MM.1S (cell line): ENCODE measurements at regions not wholly inside any gene's neighbourhood (a gene's known extent, or its start where the extent isn't known, plus 50 kb on each side); places are given as distances from the start of the nearest gene placed in this dataset.

Source experiments
- DNase-seq: peaks from one replicate; pipeline ENCODE4 v3.0.0-alpha.2; 2015
- H2AFZ ChIP-seq: fragments of 300-600 bp; sonication (generic); 2 replicates; pipeline ENCODE4 v1.6.0; 2016; ENCODE audit warnings: antibody characterized with exemption, low read length
- H3F3A ChIP-seq: fragments of 300-600 bp; sonication (generic); 2 replicates; pipeline ENCODE4 v1.6.1; 2016; ENCODE audit warnings: mild to moderate bottlenecking, antibody characterized with exemption, low read length, moderate library complexity, mixed read lengths; ENCODE audit not compliant: insufficient read depth
- H3K27ac ChIP-seq: fragments of 300-600 bp; sonication (generic); 2 replicates; pipeline ENCODE4 v1.5.1; 2016; ENCODE audit warnings: mild to moderate bottlenecking, low read length
- H3K27me3 ChIP-seq: fragments of 300-600 bp; sonication (generic); replicated peaks from 2 replicates; pipeline ENCODE4 v1.6.0; 2016; ENCODE audit warnings: low read length; ENCODE audit not compliant: insufficient read depth
- H3K36me3 ChIP-seq: fragments of 300-600 bp; sonication (generic); replicated peaks from 2 replicates; pipeline ENCODE4 v1.6.1; 2016; ENCODE audit warnings: mild to moderate bottlenecking, low read length, mixed read lengths; ENCODE audit not compliant: insufficient read depth
- H3K4me1 ChIP-seq: fragments of 300-600 bp; sonication (generic); 2 replicates; pipeline ENCODE4 v1.6.1; 2016; ENCODE audit warnings: low read length, mixed read lengths
- H3K4me2 ChIP-seq: fragments of 300-600 bp; sonication (generic); 2 replicates; pipeline ENCODE4 v1.6.0; 2016; ENCODE audit warnings: low read depth, low read length
- H3K4me3 ChIP-seq: fragments of 300-600 bp; sonication (generic); 2 replicates; pipeline ENCODE4 v1.5.1; 2016; ENCODE audit warnings: low read length, mixed read lengths
- H3K79me2 ChIP-seq: fragments of 300-600 bp; sonication (generic); 2 replicates; pipeline ENCODE4 v1.6.1; 2016; ENCODE audit warnings: mixed run types, low read length, mixed read lengths
- H3K9ac ChIP-seq: fragments of 300-600 bp; sonication (generic); 2 replicates; pipeline ENCODE4 v1.6.1; 2016; ENCODE audit warnings: low read length, mixed read lengths
- H3K9me2 ChIP-seq: fragments of 300-600 bp; sonication (generic); replicated peaks from 2 replicates; pipeline ENCODE4 v1.6.1; 2016; ENCODE audit warnings: mild to moderate bottlenecking, low read length, mixed read lengths; ENCODE audit not compliant: insufficient read depth
- H3K9me3 ChIP-seq: fragments of 300-600 bp; sonication (generic); replicated peaks from 2 replicates; pipeline ENCODE4 v1.6.1; 2016; ENCODE audit warnings: mild to moderate bottlenecking, low read length, mixed read lengths; ENCODE audit not compliant: insufficient read depth
- H4K20me1 ChIP-seq: fragments of 300-600 bp; sonication (generic); 2 replicates; pipeline ENCODE4 v1.6.1; 2016; ENCODE audit warnings: mild to moderate bottlenecking, low read length, moderate library complexity, mixed read lengths; ENCODE audit not compliant: insufficient read depth
- CTCF ChIP-seq: fragments of 300-600 bp; sonication (generic); IDR thresholded peaks from 2 replicates; pipeline ENCODE4 v1.5.1; 2016; ENCODE audit warnings: antibody characterized with exemption, low read length, mixed read lengths
- EZH2 ChIP-seq: fragments of 300-600 bp; sonication (generic); optimal IDR thresholded peaks from 2 replicates; pipeline ENCODE3; 2017; ENCODE audit warnings: low read depth, mild to moderate bottlenecking, antibody characterized with exemption, low read length, mixed read lengths
- EZH2phosphoT487 ChIP-seq: fragments of 300-600 bp; sonication (generic); IDR thresholded peaks from 2 replicates; pipeline ENCODE4 v1.6.1; 2018; ENCODE audit warnings: antibody characterized with exemption, low read length

GRCh38 chr11:19511066-19511412 lies 201.6 kb upstream of the NAV2 start:
- Histone ChIP-seq H3K9me2 (no peaks in the 10 kb centered on the region), H3K36me3 (no peaks in the 10 kb centered on the region), H4K20me1 (no peaks in the 10 kb centered on the region), H3K27ac (no peak overlapping the region), H3K9ac (no peak overlapping the region), H3K4me3 (no peak overlapping the region), H3F3A (peaks cover 11% of the 10 kb centered on the region; the same call in 1 of the 2 replicates), H3K4me2 (no peak overlapping the region), H3K4me1 (peaks cover 35% of the 10 kb centered on the region), H3K9me3 (no peaks in the 10 kb centered on the region), H3K27me3 (no peaks in the 10 kb centered on the region), H3K79me2 (peaks cover 21% of the 10 kb centered on the region), H2AFZ (no peak overlapping the region)
- TF ChIP-seq CTCF (no peak), EZH2 (no peak), EZH2phosphoT487 (no peak)
- no peak for DNase-seq

- Histone ChIP-seq H3K27ac (no peak overlapping the region), H3K4me2 (no peak overlapping the region), H3K9me2 (no peaks in the 10 kb centered on the region), H3K9me3 (no peaks in the 10 kb centered on the region), H3K79me2 (peaks cover 21% of the 10 kb centered on the region), H3K27me3 (no peaks in the 10 kb centered on the region), H3F3A (peaks cover 11% of the 10 kb centered on the region; the same call in 1 of the 2 replicates), H3K36me3 (no peaks in the 10 kb centered on the region), H3K9ac (no peak overlapping the region), H3K4me1 (peaks cover 30% of the 10 kb centered on the region), H2AFZ (no peak overlapping the region), H3K4me3 (no peak overlapping the region), H4K20me1 (no peaks in the 10 kb centered on the region)
- TF ChIP-seq EZH2: no peak
- DNase-seq: no peak
Measured at GRCh38 chr11:19510468-19510867, 202.2 kb upstream of the NAV2 start.

- Histone ChIP-seq H3K4me3 (no peak overlapping the region), H2AFZ (no peak overlapping the region), H3K9me2 (no peaks in the 10 kb centered on the region), H3K9me3 (no peaks in the 10 kb centered on the region), H3F3A (peaks cover 11% of the 10 kb centered on the region; the same call in 1 of the 2 replicates), H3K36me3 (no peaks in the 10 kb centered on the region), H4K20me1 (no peaks in the 10 kb centered on the region), H3K4me2 (no peak overlapping the region), H3K4me1 (peaks cover 30% of the 10 kb centered on the region), H3K27ac (no peak overlapping the region), H3K9ac (no peak overlapping the region), H3K79me2 (peaks cover 18% of the 10 kb centered on the region), H3K27me3 (no peaks in the 10 kb centered on the region)
- DNase-seq: no peak
- no peak for TF ChIP-seq EZH2
- TF ChIP-seq CTCF: no peak
- no peak for TF ChIP-seq EZH2phosphoT487
Measured at GRCh38 chr11:19509215-19509614, 203.4 kb upstream of the NAV2 start.

GRCh38 chr11:19508165-19508564 lies 204.5 kb upstream of the NAV2 start:
- H4K20me1 ChIP-seq: no peaks in the 10 kb centered on the region
- no peak overlapping the region for H3K4me2 ChIP-seq
- no peak overlapping the region for H3K4me3 ChIP-seq
- H3K27me3 ChIP-seq: no peaks in the 10 kb centered on the region
- TF ChIP-seq EZH2phosphoT487: no peak
- TF ChIP-seq EZH2: no peak
- no peak for TF ChIP-seq CTCF
- peaks cover 7% of the 10 kb centered on the region; the same call in 1 of the 2 replicates for H3F3A ChIP-seq
- no peaks in the 10 kb centered on the region for H3K9me3 ChIP-seq
- peaks cover 7% of the 10 kb centered on the region for H3K79me2 ChIP-seq
- H3K9me2 ChIP-seq: no peaks in the 10 kb centered on the region
- DNase-seq: no peak
- no peaks in the 10 kb centered on the region for H3K36me3 ChIP-seq
- no peak overlapping the region for H3K27ac ChIP-seq
- H3K9ac ChIP-seq: no peak overlapping the region
- peaks cover 20% of the 10 kb centered on the region for H3K4me1 ChIP-seq
- no peak overlapping the region for H2AFZ ChIP-seq
